Spleen (tissue), 11 donors: ENCODE measurements at regions not wholly inside any gene's neighbourhood (a gene's known extent, or its start where the extent isn't known, plus 50 kb on each side); places are given as distances from the start of the nearest gene placed in this dataset.

Experiments used
- DNase-seq: peaks from one replicate; pipeline ENCODE4 v3.0.0-alpha.2; 2020
- H3K27ac ChIP-seq, 8 donors: fragments of 200-600 bp; sonication (generic) in 7 of 8; 1 replicate in 4 of 8; 2 replicates in 4 of 8; pipeline versions ENCODE4 v1.5.0 to v1.8.0; 2016 to 2021; ENCODE audit warnings: inconsistent platforms in 4 of 8, mild to moderate bottlenecking in 4 of 8, moderate library complexity in 1 of 8
- H3K27me3 ChIP-seq, 7 donors: fragments of 200-600 bp; sonication (generic) in 6 of 7; replicated peaks in 1 of 7; 1 replicate in 4 of 7; 2 replicates in 3 of 7; pipeline versions ENCODE4 v1.5.0 to v1.8.0; 2016 to 2021; ENCODE audit warnings: inconsistent platforms in 3 of 7, mild to moderate bottlenecking in 1 of 7
- H3K36me3 ChIP-seq, 6 donors: fragments of 200-600 bp; sonication (generic) in 5 of 6; 1 replicate in 4 of 6; 2 replicates in 2 of 6; pipeline versions ENCODE4 v1.5.0 to v1.8.0; 2016 to 2021; ENCODE audit warnings: inconsistent platforms in 2 of 6
- H3K4me1 ChIP-seq, 6 donors: fragments of 200-600 bp; sonication (generic) in 5 of 6; 1 replicate in 3 of 6; 2 replicates in 3 of 6; pipeline versions ENCODE4 v1.5.0 to v1.8.0; 2016 to 2021; ENCODE audit warnings: inconsistent platforms in 3 of 6
- H3K4me3 ChIP-seq, 8 donors: fragments of 200-600 bp; sonication (generic) in 7 of 8; 1 replicate in 4 of 8; 2 replicates in 4 of 8; pipeline versions ENCODE4 v1.5.0 to v1.8.0; 2016 to 2021; ENCODE audit warnings: inconsistent platforms in 4 of 8, mild to moderate bottlenecking in 4 of 8, moderate library complexity in 2 of 8
- H3K9me3 ChIP-seq, 8 donors: fragments of 200-600 bp; sonication (generic) in 7 of 8; 1 replicate in 4 of 8; 2 replicates in 4 of 8; pipeline versions ENCODE4 v1.5.0 to v1.8.0; 2016 to 2021; ENCODE audit warnings: inconsistent platforms in 4 of 8
- CTCF ChIP-seq, 11 experiments: fragments of 200-600 bp in 7 of 11; fragments of 450-650 bp in 4 of 11; sonication (generic) in 4 of 11; IDR thresholded peaks in 8 of 11; conservative IDR thresholded peaks in 3 of 11; 1 replicate in 7 of 11; 2 replicates in 4 of 11; pipeline versions ENCODE4 v1.4.0 to v1.8.0; 2016 to 2021; ENCODE audit warnings: antibody characterized with exemption in 11 of 11, inconsistent platforms in 4 of 11, mild to moderate bottlenecking in 1 of 11
- POLR2A ChIP-seq, 3 donors: fragments of 450-650 bp; IDR thresholded peaks; one replicate each; pipeline ENCODE4 v1.5.1; 2017; ENCODE audit warnings: antibody characterized with exemption in 3 of 3, mild to moderate bottlenecking in 1 of 3
- POLR2AphosphoS5 ChIP-seq, 3 donors: sonication (generic); formaldehyde crosslinking; IDR thresholded peaks; one replicate each; pipeline ENCODE4 v1.5.1; 2017; ENCODE audit warnings: antibody characterized with exemption in 3 of 3
- WGBS, 5 donors: extraction: QIAGEN DNeasy Blood & Tissue Kit in 3 of 5; methylation state at CpG; one replicate each; pipeline versions ENCODE4 v1.1.5 to v1.1.7; 2013 to 2018; 5-methylcytosine and 5-hydroxymethylcytosine counted together
- intact Hi-C: fragments of 100-400 bp; cut with DNase I; formaldehyde crosslinking; loops from one replicate; pipeline ENCODE4 v1.15.0; 2023; ENCODE audit warnings: low total_unique reads
- donor health status: healthy with polysubstance abuse.
- donor health status: DM: no; HTN: no; CAD: no; lungs with moderate emphysema.
- donor health status: DM: no; HTN: no; CAD: no.
- donor health status: Bipolar disorder and iron deficiency.
- donor health status: healthy.
- donor health status: DM: no; HTN: no; CAD: no.
- donor health status: DM: yes; HTN: yes; CAD: no.

- H3K4me1 ChIP-seq: peaks cover 0 to 11% (median 0%) of the 10 kb centered on the region in 6 donors
- no peaks in the 10 kb centered on the region for H3K9me3 ChIP-seq
- intact Hi-C loops: no loop called here
- TF ChIP-seq CTCF (IDR thresholded peaks at IDR 0.05 in 8 of 11, conservative IDR thresholded peaks at IDR 0.05 in 3 of 11) (no peak), POLR2AphosphoS5 (IDR thresholded peaks at IDR 0.05) (no peak), POLR2A (IDR thresholded peaks at IDR 0.05) (no peak)
- no peak overlapping the region for H3K27ac ChIP-seq
- peaks cover 0 to 3% (median 0%) of the 10 kb centered on the region in 7 donors for H3K27me3 ChIP-seq
- H3K4me3 ChIP-seq: no peak overlapping the region
- no peak for DNase-seq
- H3K36me3 ChIP-seq: no peaks in the 10 kb centered on the region
Observed at GRCh38 chr5:39566891-39567290, 142.1 kb upstream of the DAB2 start.

GRCh38 chr5:39566029-39566428, 141.2 kb upstream of the DAB2 start:
- DNase-seq: no peak
- WGBS, 5 donors: 88 to 95% (median 91%) methylated on average over 3 of the region's 3 CpGs
- Histone ChIP-seq H3K27ac (no peak overlapping the region), H3K9me3 (no peaks in the 10 kb centered on the region), H3K36me3 (no peaks in the 10 kb centered on the region), H3K4me1 (peaks cover 0 to 11% (median 0%) of the 10 kb centered on the region in 6 donors), H3K27me3 (peaks cover 0 to 3% (median 0%) of the 10 kb centered on the region in 7 donors), H3K4me3 (no peak overlapping the region)
- intact Hi-C loops: no loop called here
- TF ChIP-seq POLR2AphosphoS5 (IDR thresholded peaks at IDR 0.05) (no peak), CTCF (IDR thresholded peaks at IDR 0.05 in 8 of 11, conservative IDR thresholded peaks at IDR 0.05 in 3 of 11) (no peak), POLR2A (IDR thresholded peaks at IDR 0.05) (no peak)

GRCh38 chr5:39561421-39561820, 136.6 kb upstream of the DAB2 start:
- no peak overlapping the region for H3K27ac ChIP-seq
- intact Hi-C loops: no loop called here
- H3K4me3 ChIP-seq: no peak overlapping the region
- TF ChIP-seq POLR2A (IDR thresholded peaks at IDR 0.05) (no peak), CTCF (IDR thresholded peaks at IDR 0.05 in 8 of 11, conservative IDR thresholded peaks at IDR 0.05 in 3 of 11) (no peak), POLR2AphosphoS5 (IDR thresholded peaks at IDR 0.05) (no peak)
- 38 to 89% (median 54%) methylated on average over 2 of the region's 2 CpGs for WGBS, 5 donors
- no peak for DNase-seq
- no peaks in the 10 kb centered on the region for H3K9me3 ChIP-seq
- H3K36me3 ChIP-seq: no peaks in the 10 kb centered on the region
- H3K4me1 ChIP-seq: no peaks in the 10 kb centered on the region
- peaks cover 0 to 9% (median 0%) of the 10 kb centered on the region in 7 donors for H3K27me3 ChIP-seq

GRCh38 chr5:39560726-39561125, 135.9 kb upstream of the DAB2 start:
- Histone ChIP-seq H3K9me3 (no peaks in the 10 kb centered on the region), H3K27ac (no peak overlapping the region), H3K27me3 (peaks cover 0 to 9% (median 0%) of the 10 kb centered on the region in 7 donors), H3K4me1 (no peaks in the 10 kb centered on the region), H3K4me3 (no peak overlapping the region), H3K36me3 (no peaks in the 10 kb centered on the region)
- TF ChIP-seq CTCF (IDR thresholded peaks at IDR 0.05 in 8 of 11, conservative IDR thresholded peaks at IDR 0.05 in 3 of 11): no peak
- TF ChIP-seq POLR2AphosphoS5 (IDR thresholded peaks at IDR 0.05): no peak
- no peak for TF ChIP-seq POLR2A (IDR thresholded peaks at IDR 0.05)
- WGBS, 5 donors: 83 to 100% (median 93%) methylated on average over 2 of the region's 2 CpGs
- no peak for DNase-seq
- intact Hi-C loops: no loop called here
